ENCODE measurements at regions not wholly inside any gene's neighbourhood (a gene's known extent, or its start where the extent isn't known, plus 50 kb on each side); places are given as distances from the start of the nearest gene placed in this dataset.

DNA sequence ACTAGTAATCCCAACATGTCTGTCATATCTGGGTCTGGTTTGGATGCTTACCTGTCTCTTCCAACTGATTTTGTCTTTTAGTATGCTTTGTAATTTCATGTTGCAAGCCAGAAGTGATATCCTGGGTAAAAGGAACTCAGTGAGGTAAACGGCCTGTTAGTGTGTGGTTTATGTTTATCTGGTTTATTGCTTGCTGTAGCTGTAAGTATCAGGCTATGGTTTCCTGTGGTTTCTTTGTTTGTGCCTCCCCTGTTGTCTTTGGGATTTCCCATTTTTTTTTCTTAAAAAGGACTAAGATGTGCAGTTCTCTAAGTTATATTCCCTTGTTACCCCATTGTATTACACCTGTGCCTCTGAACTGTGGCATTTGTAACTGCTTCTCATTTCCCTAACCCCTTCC is 323.5 kb upstream of the POM121L12 start:
- no peaks in the 10 kb centered on the region for H3K9me3 ChIP-seq
- H3K4me3 ChIP-seq (ENCODE audit: control insufficient read depth in 1 of 2, extremely low read depth in 1 of 2, low read length in 1 of 2), result no peak overlapping the region
- DNase-seq (no peak), ATAC-seq (replicated peaks in 1 of 4) (no peak)
- H3K4me1 ChIP-seq (ENCODE audit: control insufficient read depth in 1 of 2, extremely low read depth in 1 of 2, insufficient read depth in 2 of 2, low read length in 2 of 2), result no peaks in the 10 kb centered on the region
- CTCF ChIA-PET, result no interaction called here
- H3K27ac Mint-ChIP-seq, result no peak overlapping the region
- POLR2A ChIA-PET, result no interaction called here
- H3K27me3 ChIP-seq (replicated peaks in 1 of 2; ENCODE audit: control insufficient read depth in 2 of 2, extremely low read depth in 1 of 2, insufficient read depth in 2 of 2, low read length in 1 of 2), result no peaks in the 10 kb centered on the region
- peaks cover 24 to 49% (median 28%) of the 10 kb centered on the region in 3 donors for H3K9me3 Mint-ChIP-seq
- no peak overlapping the region for H3K4me3 Mint-ChIP-seq
- no peaks in the 10 kb centered on the region for H3K36me3 ChIP-seq (ENCODE audit: control insufficient read depth in 2 of 2, extremely low read depth in 1 of 2, insufficient read depth in 1 of 2, low read length in 1 of 2)
- no peaks in the 10 kb centered on the region for H3K4me1 Mint-ChIP-seq
- H3K36me3 Mint-ChIP-seq, result no peaks in the 10 kb centered on the region
- no peaks in the 10 kb centered on the region for H3K27me3 Mint-ChIP-seq
- 0% methylated on average over 1 of the region's 1 CpG for WGBS (ENCODE audit: insufficient coverage)
- H3K27ac ChIP-seq (ENCODE audit: low read length), result no peak overlapping the region

DNA sequence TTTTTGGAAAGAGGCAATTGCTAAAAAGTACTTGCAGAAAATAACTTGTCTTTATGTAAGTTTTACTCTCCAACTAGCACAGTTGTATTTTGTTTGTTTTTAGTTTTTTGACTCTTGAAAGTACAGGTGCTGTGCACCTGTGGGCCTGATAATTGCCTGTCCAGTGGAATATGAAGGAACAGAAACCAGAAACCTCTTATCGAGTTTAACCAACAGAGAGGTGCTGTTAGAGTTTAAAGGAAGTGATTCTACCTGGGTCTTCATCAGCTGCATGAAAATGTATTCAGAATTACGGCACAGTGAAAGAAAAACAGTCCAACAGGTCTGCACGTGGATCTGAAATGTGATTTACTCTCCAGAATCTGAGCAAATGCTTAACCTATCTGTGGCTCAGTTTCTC is 326.6 kb upstream of the POM121L12 start:
- no peaks in the 10 kb centered on the region for H3K4me1 ChIP-seq (ENCODE audit: control insufficient read depth in 1 of 2, extremely low read depth in 1 of 2, insufficient read depth in 2 of 2, low read length in 2 of 2)
- H3K4me3 ChIP-seq (ENCODE audit: control insufficient read depth in 1 of 2, extremely low read depth in 1 of 2, low read length in 1 of 2), result no peak overlapping the region
- no peaks in the 10 kb centered on the region for H3K36me3 ChIP-seq (ENCODE audit: control insufficient read depth in 2 of 2, extremely low read depth in 1 of 2, insufficient read depth in 1 of 2, low read length in 1 of 2)
- H3K9me3 Mint-ChIP-seq, result peaks cover 16 to 31% (median 23%) of the 10 kb centered on the region in 3 donors
- DNase-seq (no peak), ATAC-seq (replicated peaks in 1 of 4) (no peak)
- POLR2A ChIA-PET, result no interaction called here
- no peaks in the 10 kb centered on the region for H3K27me3 ChIP-seq (replicated peaks in 1 of 2; ENCODE audit: control insufficient read depth in 2 of 2, extremely low read depth in 1 of 2, insufficient read depth in 2 of 2, low read length in 1 of 2)
- H3K36me3 Mint-ChIP-seq, result no peaks in the 10 kb centered on the region
- 65% methylated on average over 2 of the region's 3 CpGs for WGBS (ENCODE audit: insufficient coverage)
- CTCF ChIA-PET, result interaction anchor here in 1 of 2 donors (0.6 kb wide), 1 partner anchor 256 kb away, joined by 3 read pairs; no protein-coding TSS in a partner anchor
- H3K4me1 Mint-ChIP-seq, result no peaks in the 10 kb centered on the region
- H3K27ac ChIP-seq (ENCODE audit: low read length), result no peak overlapping the region
- H3K27me3 Mint-ChIP-seq, result no peaks in the 10 kb centered on the region
- no peaks in the 10 kb centered on the region for H3K9me3 ChIP-seq
- H3K27ac Mint-ChIP-seq, result no peak overlapping the region
- H3K4me3 Mint-ChIP-seq, result no peak overlapping the region

DNA sequence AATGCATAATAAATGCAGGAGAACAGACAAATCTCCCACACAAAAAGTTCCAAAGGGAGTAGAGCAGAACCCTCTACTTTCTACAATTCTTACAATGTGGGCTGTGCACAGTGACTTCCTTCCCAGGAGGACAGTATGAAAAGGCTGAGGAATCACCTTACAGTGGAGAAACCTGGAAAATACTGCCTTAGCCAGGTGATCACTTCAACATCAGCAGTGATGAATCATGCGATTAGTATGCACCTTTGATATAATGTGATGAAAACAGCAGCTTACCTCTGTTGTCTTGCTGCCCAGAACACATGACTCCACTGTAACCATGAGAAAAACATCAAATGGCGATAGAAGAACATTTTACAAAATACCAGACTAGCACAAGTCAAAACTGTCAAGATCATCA is 329.7 kb upstream of the POM121L12 start:
- no peak overlapping the region for H3K4me3 Mint-ChIP-seq

DNA sequence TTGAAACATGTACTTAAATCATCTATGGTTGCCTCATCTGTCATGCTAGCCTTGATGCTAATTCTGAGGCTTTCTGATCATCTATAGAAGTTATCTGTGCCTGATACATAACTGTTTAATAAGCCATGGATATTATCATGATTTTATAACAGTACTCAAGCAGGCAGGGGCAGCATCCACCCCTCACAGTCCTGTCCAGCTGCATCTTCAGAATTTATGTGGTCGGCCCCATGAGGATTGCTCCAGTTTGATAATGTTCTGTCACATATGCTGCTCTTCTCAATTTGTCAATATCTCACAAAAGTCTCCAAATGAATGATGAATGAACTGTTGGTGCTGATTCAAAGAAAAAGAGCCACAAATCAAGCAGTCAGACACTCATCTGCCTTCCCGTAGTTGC is 335.1 kb upstream of the POM121L12 start:
- H3K4me1 Mint-ChIP-seq, result no peaks in the 10 kb centered on the region
- H3K27me3 Mint-ChIP-seq, result no peaks in the 10 kb centered on the region
- peaks cover 13 to 21% (median 14%) of the 10 kb centered on the region in 3 donors for H3K9me3 Mint-ChIP-seq

More for the DNA sequence above, 329.7 kb upstream of the POM121L12 start:
- POLR2A ChIA-PET, result no interaction called here
- Mint-ChIP-seq H3K27me3 (no peaks in the 10 kb centered on the region), H3K4me1 (no peaks in the 10 kb centered on the region), H3K36me3 (no peaks in the 10 kb centered on the region), H3K27ac (no peak overlapping the region), H3K9me3 (peaks cover 5 to 17% (median 16%) of the 10 kb centered on the region in 3 donors)
- Histone ChIP-seq H3K4me1 (ENCODE audit: control insufficient read depth in 1 of 2, extremely low read depth in 1 of 2, insufficient read depth in 2 of 2, low read length in 2 of 2) (no peaks in the 10 kb centered on the region), H3K9me3 (no peaks in the 10 kb centered on the region), H3K27ac (ENCODE audit: low read length) (no peak overlapping the region), H3K36me3 (ENCODE audit: control insufficient read depth in 2 of 2, extremely low read depth in 1 of 2, insufficient read depth in 1 of 2, low read length in 1 of 2) (no peaks in the 10 kb centered on the region), H3K4me3 (ENCODE audit: control insufficient read depth in 1 of 2, extremely low read depth in 1 of 2, low read length in 1 of 2) (no peak overlapping the region), H3K27me3 (replicated peaks in 1 of 2; ENCODE audit: control insufficient read depth in 2 of 2, extremely low read depth in 1 of 2, insufficient read depth in 2 of 2, low read length in 1 of 2) (no peaks in the 10 kb centered on the region)
- DNase-seq, result no peak
- ATAC-seq (replicated peaks in 1 of 4), result no peak
- WGBS (ENCODE audit: insufficient coverage), result no CpG with 5 or more reads among the region's 2 CpGs
- CTCF ChIA-PET, result no interaction called here

DNA sequence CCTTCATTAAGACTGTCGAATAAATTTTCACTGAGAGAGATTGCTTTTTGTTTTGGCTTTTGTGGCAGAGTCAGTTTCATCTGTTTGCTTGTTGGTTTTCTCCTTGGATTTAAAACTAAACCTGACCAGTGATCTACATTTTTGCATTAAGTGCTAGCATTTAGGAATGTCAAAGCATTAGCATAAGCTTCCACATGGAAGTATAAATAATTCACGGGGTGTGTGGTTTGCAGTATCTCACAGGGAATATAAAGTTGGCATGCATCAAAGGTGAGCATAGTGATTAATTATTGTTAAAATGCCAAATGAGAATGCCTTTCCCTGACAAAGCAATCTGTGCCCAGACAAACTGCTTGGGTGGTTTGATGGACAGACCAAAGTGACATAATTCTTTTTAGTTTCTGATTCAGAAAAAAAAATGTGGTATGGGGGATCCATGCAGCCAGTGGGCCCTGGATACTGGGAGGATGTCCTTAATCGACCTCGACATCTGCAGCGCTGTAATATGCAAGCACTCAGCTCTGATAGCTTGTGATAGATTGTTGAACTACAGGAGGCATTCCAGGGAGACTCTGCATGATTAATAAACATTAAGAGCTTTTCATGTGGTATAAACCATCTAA is 339.3 kb upstream of the POM121L12 start:
- H3K4me1 Mint-ChIP-seq, result no peaks in the 10 kb centered on the region
- ATAC-seq (replicated peaks in 1 of 4) (no peak), DNase-seq (no peak)
- Histone ChIP-seq H3K4me1 (ENCODE audit: control insufficient read depth in 1 of 2, extremely low read depth in 1 of 2, insufficient read depth in 2 of 2, low read length in 2 of 2) (no peaks in the 10 kb centered on the region), H3K36me3 (ENCODE audit: control insufficient read depth in 2 of 2, extremely low read depth in 1 of 2, insufficient read depth in 1 of 2, low read length in 1 of 2) (no peaks in the 10 kb centered on the region), H3K27me3 (replicated peaks in 1 of 2; ENCODE audit: control insufficient read depth in 2 of 2, extremely low read depth in 1 of 2, insufficient read depth in 2 of 2, low read length in 1 of 2) (no peaks in the 10 kb centered on the region), H3K27ac (ENCODE audit: low read length) (no peak overlapping the region), H3K4me3 (ENCODE audit: control insufficient read depth in 1 of 2, extremely low read depth in 1 of 2, low read length in 1 of 2) (no peak overlapping the region), H3K9me3 (no peaks in the 10 kb centered on the region)
- H3K27ac Mint-ChIP-seq, result no peak overlapping the region
- POLR2A ChIA-PET, result no interaction called here
- peaks cover 15 to 22% (median 16%) of the 10 kb centered on the region in 3 donors for H3K9me3 Mint-ChIP-seq
- no peak overlapping the region for H3K4me3 Mint-ChIP-seq
- CTCF ChIA-PET, result no interaction called here
- 72% methylated on average over 3 of the region's 5 CpGs for WGBS (ENCODE audit: insufficient coverage)
- H3K27me3 Mint-ChIP-seq, result no peaks in the 10 kb centered on the region
- no peaks in the 10 kb centered on the region for H3K36me3 Mint-ChIP-seq

More for the DNA sequence above, 335.1 kb upstream of the POM121L12 start:
- H3K9me3 ChIP-seq, result no peaks in the 10 kb centered on the region
- H3K36me3 Mint-ChIP-seq, result no peaks in the 10 kb centered on the region
- H3K27ac Mint-ChIP-seq, result no peak overlapping the region
- H3K4me3 Mint-ChIP-seq, result no peak overlapping the region
- POLR2A ChIA-PET, result no interaction called here
- H3K4me1 ChIP-seq (ENCODE audit: control insufficient read depth in 1 of 2, extremely low read depth in 1 of 2, insufficient read depth in 2 of 2, low read length in 2 of 2), result no peaks in the 10 kb centered on the region
- WGBS (ENCODE audit: insufficient coverage), result no CpG with 5 or more reads among the region's 2 CpGs
- H3K4me3 ChIP-seq (ENCODE audit: control insufficient read depth in 1 of 2, extremely low read depth in 1 of 2, low read length in 1 of 2), result no peak overlapping the region
- CTCF ChIA-PET, result no interaction called here
- H3K36me3 ChIP-seq (ENCODE audit: control insufficient read depth in 2 of 2, extremely low read depth in 1 of 2, insufficient read depth in 1 of 2, low read length in 1 of 2), result no peaks in the 10 kb centered on the region
- ATAC-seq (replicated peaks in 1 of 4) (no peak), DNase-seq (no peak)
- no peaks in the 10 kb centered on the region for H3K27me3 ChIP-seq (replicated peaks in 1 of 2; ENCODE audit: control insufficient read depth in 2 of 2, extremely low read depth in 1 of 2, insufficient read depth in 2 of 2, low read length in 1 of 2)
- H3K27ac ChIP-seq (ENCODE audit: low read length), result no peak overlapping the region

DNA sequence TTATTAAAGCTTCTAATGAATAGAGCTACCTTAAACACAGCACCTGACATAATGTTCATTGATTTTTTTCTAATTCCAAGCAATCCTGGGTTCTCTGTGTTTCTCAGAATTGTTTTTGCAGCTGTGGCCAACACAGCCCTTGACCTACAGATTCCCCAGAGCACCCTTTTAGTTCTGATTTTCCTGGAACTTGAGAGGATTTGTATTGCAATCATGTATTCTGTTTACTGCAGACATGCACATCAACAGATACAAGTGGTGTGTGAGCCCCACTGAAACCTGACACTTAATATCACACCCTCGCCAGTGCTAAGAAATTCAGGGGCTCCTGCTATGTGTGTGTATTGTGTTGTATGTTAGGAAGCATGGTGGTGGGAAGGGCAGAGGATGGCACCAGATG is 344.2 kb upstream of the POM121L12 start:
- no peak overlapping the region for H3K4me3 Mint-ChIP-seq
- H3K27me3 Mint-ChIP-seq, result no peaks in the 10 kb centered on the region
- Histone ChIP-seq H3K27ac (ENCODE audit: low read length) (no peak overlapping the region), H3K4me3 (ENCODE audit: control insufficient read depth in 1 of 2, extremely low read depth in 1 of 2, low read length in 1 of 2) (no peak overlapping the region), H3K27me3 (replicated peaks in 1 of 2; ENCODE audit: control insufficient read depth in 2 of 2, extremely low read depth in 1 of 2, insufficient read depth in 2 of 2, low read length in 1 of 2) (no peaks in the 10 kb centered on the region), H3K4me1 (ENCODE audit: control insufficient read depth in 1 of 2, extremely low read depth in 1 of 2, insufficient read depth in 2 of 2, low read length in 2 of 2) (no peaks in the 10 kb centered on the region), H3K36me3 (ENCODE audit: control insufficient read depth in 2 of 2, extremely low read depth in 1 of 2, insufficient read depth in 1 of 2, low read length in 1 of 2) (no peaks in the 10 kb centered on the region), H3K9me3 (no peaks in the 10 kb centered on the region)
- H3K4me1 Mint-ChIP-seq, result no peaks in the 10 kb centered on the region
- no peaks in the 10 kb centered on the region for H3K36me3 Mint-ChIP-seq
- no peak for ATAC-seq (replicated peaks in 1 of 4)
- ChIA-PET POLR2A (no interaction called here), CTCF (interaction anchor here in 1 of 2 donors (0.5 to 0.7 kb wide), 2 partner anchors 13 to 59 kb away, joined by 3 to 6 read pairs; no protein-coding TSS in a partner anchor)
- no peak overlapping the region for H3K27ac Mint-ChIP-seq
- peaks cover 17 to 30% (median 20%) of the 10 kb centered on the region in 3 donors for H3K9me3 Mint-ChIP-seq
- no peak for DNase-seq
- WGBS (ENCODE audit: insufficient coverage), result no CpG with 5 or more reads among the region's 1 CpG

DNA sequence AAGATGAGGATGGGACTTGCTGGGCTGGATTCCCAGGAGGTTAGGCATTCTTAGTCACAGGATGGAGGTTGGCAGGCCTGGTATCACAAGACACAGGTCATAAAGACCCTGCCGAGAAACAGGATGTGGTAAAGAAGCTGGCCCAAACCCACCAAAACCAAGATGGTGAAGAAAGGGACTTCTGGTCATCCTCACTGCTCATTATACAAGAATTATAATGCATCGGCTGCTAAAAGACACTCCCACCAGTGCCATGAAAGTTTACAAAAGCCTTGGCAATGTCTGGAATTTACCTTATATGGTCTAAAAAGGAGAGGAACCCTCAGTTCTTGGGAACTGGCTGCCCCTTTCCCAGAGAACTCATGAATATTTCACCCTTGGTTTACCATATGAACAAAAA is 345.5 kb upstream of the POM121L12 start:
- no peaks in the 10 kb centered on the region for H3K9me3 ChIP-seq
- H3K36me3 Mint-ChIP-seq, result no peaks in the 10 kb centered on the region
- ChIA-PET POLR2A (no interaction called here), CTCF (no interaction called here)
- H3K4me3 Mint-ChIP-seq, result no peak overlapping the region
- H3K4me1 Mint-ChIP-seq, result no peaks in the 10 kb centered on the region
- H3K27me3 ChIP-seq (replicated peaks in 1 of 2; ENCODE audit: control insufficient read depth in 2 of 2, extremely low read depth in 1 of 2, insufficient read depth in 2 of 2, low read length in 1 of 2), result no peaks in the 10 kb centered on the region
- ATAC-seq (replicated peaks in 1 of 4), result no peak
- no peaks in the 10 kb centered on the region for H3K4me1 ChIP-seq (ENCODE audit: control insufficient read depth in 1 of 2, extremely low read depth in 1 of 2, insufficient read depth in 2 of 2, low read length in 2 of 2)
- no peak for DNase-seq
- no peaks in the 10 kb centered on the region for H3K27me3 Mint-ChIP-seq
- WGBS (ENCODE audit: insufficient coverage), result no CpG with 5 or more reads among the region's 2 CpGs
- H3K27ac Mint-ChIP-seq, result no peak overlapping the region
- no peaks in the 10 kb centered on the region for H3K36me3 ChIP-seq (ENCODE audit: control insufficient read depth in 2 of 2, extremely low read depth in 1 of 2, insufficient read depth in 1 of 2, low read length in 1 of 2)
- H3K9me3 Mint-ChIP-seq, result peaks cover 14 to 30% (median 15%) of the 10 kb centered on the region in 3 donors
- H3K4me3 ChIP-seq (ENCODE audit: control insufficient read depth in 1 of 2, extremely low read depth in 1 of 2, low read length in 1 of 2), result no peak overlapping the region
- no peak overlapping the region for H3K27ac ChIP-seq (ENCODE audit: low read length)
